ENCODE measurements at regions not wholly inside any gene's neighbourhood (a gene's known extent, or its start where the extent isn't known, plus 50 kb on each side); places are given as distances from the start of the nearest gene placed in this dataset.

DNA sequence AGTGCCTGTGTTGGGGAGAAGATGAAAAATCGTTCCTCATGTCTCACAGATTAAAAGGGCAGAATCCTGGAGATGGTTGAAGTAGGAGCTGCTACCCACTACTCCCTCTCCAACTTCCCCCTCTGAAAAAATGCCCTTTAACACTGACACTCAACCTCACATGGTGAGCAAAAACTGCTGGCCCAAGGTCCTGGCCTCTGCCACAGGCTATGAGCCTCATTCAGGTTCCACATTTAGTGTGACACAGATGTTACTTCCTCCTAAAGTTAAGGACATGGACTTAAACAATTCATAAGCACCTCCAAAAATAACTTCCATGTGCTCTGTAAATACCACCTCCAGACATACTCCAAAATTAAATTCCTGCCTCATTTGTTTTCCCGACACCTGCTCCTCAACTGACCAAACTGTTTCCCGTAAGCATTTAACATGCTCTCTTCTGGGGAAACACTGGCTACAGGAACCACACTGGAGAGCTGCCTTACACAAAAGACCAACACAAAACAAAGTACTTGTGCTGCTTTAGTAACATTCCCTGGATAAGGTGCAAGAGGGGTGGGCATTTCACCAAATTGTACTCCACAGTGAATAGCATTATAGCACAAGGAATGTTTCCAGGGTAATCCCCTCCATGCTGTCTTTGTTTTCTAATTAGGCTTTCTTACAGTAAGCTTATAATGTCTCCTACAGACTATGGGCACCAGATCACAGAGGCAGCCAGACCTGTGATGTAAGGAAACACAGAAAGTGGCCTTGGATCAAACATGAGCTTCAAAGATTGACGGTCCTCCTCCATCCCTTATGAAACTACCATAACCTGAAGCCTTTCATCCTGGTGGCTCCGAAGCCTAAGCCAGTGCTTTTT lies 57.0 kb downstream of the PHLDA1 start:
- no peaks in the 10 kb centered on the region for H3K27me3 ChIP-seq
- H3K27ac ChIP-seq = peak overlapping the region; percentile 6 to 70
- TF ChIP-seq, protein P1, sequence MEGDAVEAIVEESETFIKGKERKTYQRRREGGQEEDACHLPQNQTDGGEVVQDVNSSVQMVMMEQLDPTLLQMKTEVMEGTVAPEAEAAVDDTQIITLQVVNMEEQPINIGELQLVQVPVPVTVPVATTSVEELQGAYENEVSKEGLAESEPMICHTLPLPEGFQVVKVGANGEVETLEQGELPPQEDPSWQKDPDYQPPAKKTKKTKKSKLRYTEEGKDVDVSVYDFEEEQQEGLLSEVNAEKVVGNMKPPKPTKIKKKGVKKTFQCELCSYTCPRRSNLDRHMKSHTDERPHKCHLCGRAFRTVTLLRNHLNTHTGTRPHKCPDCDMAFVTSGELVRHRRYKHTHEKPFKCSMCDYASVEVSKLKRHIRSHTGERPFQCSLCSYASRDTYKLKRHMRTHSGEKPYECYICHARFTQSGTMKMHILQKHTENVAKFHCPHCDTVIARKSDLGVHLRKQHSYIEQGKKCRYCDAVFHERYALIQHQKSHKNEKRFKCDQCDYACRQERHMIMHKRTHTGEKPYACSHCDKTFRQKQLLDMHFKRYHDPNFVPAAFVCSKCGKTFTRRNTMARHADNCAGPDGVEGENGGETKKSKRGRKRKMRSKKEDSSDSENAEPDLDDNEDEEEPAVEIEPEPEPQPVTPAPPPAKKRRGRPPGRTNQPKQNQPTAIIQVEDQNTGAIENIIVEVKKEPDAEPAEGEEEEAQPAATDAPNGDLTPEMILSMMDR (IDR thresholded peaks at IDR 0.05) = no peak
- H3K4me3 ChIP-seq = no peak overlapping the region
- H3K4me1 ChIP-seq = peaks cover 14 to 67% of the 10 kb centered on the region in 2 donors
- no peaks in the 10 kb centered on the region for H3K36me3 ChIP-seq
- ATAC-seq (peak; percentile 66), DNase-seq (peak in 1 of 4 donors; percentile 71)
- H3K9me3 ChIP-seq = no peaks in the 10 kb centered on the region
- intact Hi-C loops (cut with DNase I) = no loop called here

DNA sequence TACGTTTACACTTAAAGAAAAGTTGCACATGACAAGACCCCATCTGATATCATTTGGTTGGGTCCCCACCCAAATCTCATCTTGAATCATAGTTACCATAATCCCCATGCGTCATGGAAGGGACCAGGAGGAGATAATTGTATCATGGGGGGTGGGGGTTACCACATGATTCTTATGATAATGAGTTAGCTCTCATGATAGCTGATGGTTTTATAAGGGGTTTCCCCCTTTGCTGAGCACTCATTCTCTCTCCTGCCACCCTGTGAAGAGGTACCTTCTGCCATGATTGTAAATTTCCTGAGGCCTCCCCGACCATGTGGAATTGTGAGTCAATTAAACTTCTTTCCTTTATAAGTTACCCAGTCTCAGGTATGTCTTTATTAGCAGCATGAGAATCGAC lies 60.3 kb downstream of the PHLDA1 start:
- no peak for ATAC-seq
- H3K36me3 ChIP-seq = no peaks in the 10 kb centered on the region
- DNase-seq = no peak
- no peaks in the 10 kb centered on the region for H3K9me3 ChIP-seq
- intact Hi-C loops (cut with DNase I) = no loop called here
- peaks cover 0 to 42% of the 10 kb centered on the region in 2 donors for H3K4me1 ChIP-seq
- no peaks in the 10 kb centered on the region for H3K27me3 ChIP-seq
- TF ChIP-seq, protein P1 (IDR thresholded peaks at IDR 0.05) = no peak
- H3K27ac ChIP-seq = no peak overlapping the region
- no peak overlapping the region for H3K4me3 ChIP-seq

- ATAC-seq (no peak), DNase-seq (no peak)
- Histone ChIP-seq H3K27ac (peak overlapping the region in 1 of 2 donors; percentile 20), H3K27me3 (no peaks in the 10 kb centered on the region), H3K4me3 (no peak overlapping the region), H3K4me1 (peaks cover 0 to 32% of the 10 kb centered on the region in 2 donors), H3K9me3 (no peaks in the 10 kb centered on the region), H3K36me3 (no peaks in the 10 kb centered on the region)
- TF ChIP-seq, protein P1 (IDR thresholded peaks at IDR 0.05) = no peak
- intact Hi-C loops (cut with DNase I) = no loop called here
Observed at GRCh38 chr12:75970310-75970709, 61.3 kb downstream of the PHLDA1 start.

DNA sequence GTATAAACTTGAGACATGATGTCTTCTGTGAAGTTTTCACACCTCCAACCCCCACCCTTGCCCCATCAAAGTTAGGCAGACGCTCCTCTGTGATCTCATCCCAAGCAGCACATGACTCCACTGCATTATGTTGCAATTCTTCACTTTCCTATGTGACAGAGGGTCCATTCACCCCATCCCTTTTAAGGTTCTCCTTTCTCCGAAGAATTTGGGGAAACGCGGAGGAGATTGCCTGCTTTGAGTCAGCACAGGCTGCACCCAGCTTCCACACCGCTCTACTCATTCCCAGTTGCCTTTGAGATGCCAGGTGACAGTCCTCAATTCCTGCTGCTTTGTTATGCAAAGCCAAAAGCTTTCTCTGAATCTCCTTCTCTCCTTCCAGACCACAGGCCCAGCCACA lies 61.8 kb downstream of the PHLDA1 start:
- peak overlapping the region in 1 of 2 donors; percentile 20 for H3K27ac ChIP-seq
- ATAC-seq = peak; percentile 42
- TF ChIP-seq, protein P1 (IDR thresholded peaks at IDR 0.05) = no peak

GRCh38 chr12:75965661-75966060 lies 65.9 kb downstream of the PHLDA1 start:
- Histone ChIP-seq H3K4me1 (peaks cover 0 to 22% of the 10 kb centered on the region in 2 donors), H3K4me3 (no peak overlapping the region), H3K27ac (no peak overlapping the region), H3K9me3 (no peaks in the 10 kb centered on the region), H3K27me3 (no peaks in the 10 kb centered on the region), H3K36me3 (no peaks in the 10 kb centered on the region)
- intact Hi-C loops (cut with DNase I) = no loop called here
- DNase-seq (no peak), ATAC-seq (no peak)
- TF ChIP-seq, protein P1 (IDR thresholded peaks at IDR 0.05) = no peak

More for the DNA sequence above, 61.8 kb downstream of the PHLDA1 start:
- Histone ChIP-seq H3K36me3 (no peaks in the 10 kb centered on the region), H3K27me3 (no peaks in the 10 kb centered on the region), H3K4me3 (no peak overlapping the region), H3K4me1 (peaks cover 0 to 27% of the 10 kb centered on the region in 2 donors), H3K9me3 (no peaks in the 10 kb centered on the region)
- DNase-seq = peak in 1 of 4 donors; percentile 47
- intact Hi-C loops (cut with DNase I) = no loop called here

All from left lung (tissue), 4 donors.